Renal cortex interstitium (tissue), 11 donors: ENCODE measurements at regions not wholly inside any gene's neighbourhood (a gene's known extent, or its start where the extent isn't known, plus 50 kb on each side); places are given as distances from the start of the nearest gene placed in this dataset.
"Not testable (repeated sequence)": the region's sequence is repeated elsewhere in the genome, so short reads cannot be mapped to it uniquely, and the experiment has no call there.

Source experiments
- DNase-seq, 11 donors: peaks; one replicate each; pipeline ENCODE4 v3.0.0-alpha.2; 2013; ENCODE audit warnings: low read depth in 9 of 11, low spot score in 4 of 11; ENCODE audit errors: extremely low read depth in 1 of 11

DNA sequence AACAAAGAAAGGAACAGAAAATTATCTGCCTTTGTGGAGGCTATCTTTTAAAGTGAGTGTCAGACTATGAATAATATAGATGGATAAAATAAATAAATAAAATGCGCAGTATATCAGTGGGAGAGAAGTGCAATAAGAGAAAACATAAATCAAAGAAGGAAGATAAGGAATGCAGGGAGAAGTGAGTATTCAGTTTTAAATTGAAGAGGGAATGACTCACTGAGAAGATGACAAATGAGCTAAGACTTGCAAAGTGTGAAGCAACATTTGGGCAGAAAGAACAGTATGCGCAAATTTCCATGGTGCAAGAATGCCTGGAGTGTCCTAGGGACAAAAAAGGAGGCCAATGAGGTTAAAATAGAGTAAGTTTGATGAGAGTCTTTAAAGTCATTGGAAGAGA is 1300.1 kb upstream of the ALCAM start:
- DNase-seq: no peak

DNA sequence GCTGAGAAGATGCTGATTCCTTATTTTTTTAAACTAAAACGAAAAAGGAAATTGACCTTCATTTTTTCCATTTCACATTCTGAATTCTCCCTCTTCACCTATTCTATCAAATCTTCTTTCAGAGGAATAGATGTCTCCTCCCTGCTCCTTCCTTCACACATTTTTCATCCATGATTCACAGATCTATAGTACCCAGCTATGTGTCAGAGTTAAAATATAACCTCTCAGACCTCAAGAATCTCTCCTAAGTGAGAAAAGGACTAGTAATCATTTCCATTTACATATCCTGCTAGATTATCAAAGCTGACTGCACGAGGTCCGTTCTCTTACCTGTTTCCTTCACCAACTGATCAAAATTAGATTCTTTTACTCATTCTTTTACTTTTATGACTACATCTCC is 1297.6 kb upstream of the ALCAM start:
- no peak for DNase-seq

DNA sequence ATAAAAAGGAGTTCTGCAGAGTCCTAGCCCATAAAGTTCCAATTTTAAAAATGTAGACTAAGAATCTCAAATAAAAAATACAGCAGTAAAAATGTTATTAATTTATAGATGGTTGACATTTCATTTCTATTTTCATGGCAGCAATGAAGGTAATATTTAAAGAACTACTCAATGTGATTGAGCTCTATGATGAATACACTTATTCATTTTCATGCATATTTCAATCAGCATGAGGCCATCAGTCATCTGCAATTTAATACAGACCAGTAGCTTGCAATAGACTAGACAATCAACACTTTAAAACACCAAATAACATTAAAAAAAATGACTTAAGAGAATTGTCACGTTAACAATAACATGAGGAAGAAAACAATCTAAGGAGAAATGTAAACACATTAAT is 1295.8 kb upstream of the ALCAM start:
- no peak for DNase-seq

DNA sequence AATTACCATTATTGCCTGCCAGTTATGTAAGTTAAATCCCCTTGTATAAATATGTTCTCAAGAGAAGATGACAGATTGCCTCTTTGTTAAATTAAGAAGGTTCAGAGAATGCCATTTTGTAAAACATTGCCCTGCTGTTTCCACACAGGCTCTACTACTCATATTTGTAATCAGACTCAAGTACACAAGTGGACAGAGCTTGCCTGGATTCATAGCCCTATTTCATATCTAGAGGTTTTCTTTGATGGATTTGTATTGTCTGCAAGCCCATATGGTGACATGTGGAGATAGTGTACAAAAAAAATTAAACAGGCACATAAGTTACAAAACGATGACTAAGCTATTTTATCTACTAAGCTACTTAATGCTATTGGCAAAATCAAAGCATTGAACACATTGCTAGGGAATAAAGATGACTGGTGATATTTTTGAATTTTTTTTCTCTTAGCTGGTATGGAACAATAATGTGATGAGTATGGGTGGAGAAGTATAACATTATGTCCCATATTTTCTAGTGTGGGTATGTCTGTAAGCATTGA is 1286.6 kb upstream of the ALCAM start:
- DNase-seq: no peak

DNA sequence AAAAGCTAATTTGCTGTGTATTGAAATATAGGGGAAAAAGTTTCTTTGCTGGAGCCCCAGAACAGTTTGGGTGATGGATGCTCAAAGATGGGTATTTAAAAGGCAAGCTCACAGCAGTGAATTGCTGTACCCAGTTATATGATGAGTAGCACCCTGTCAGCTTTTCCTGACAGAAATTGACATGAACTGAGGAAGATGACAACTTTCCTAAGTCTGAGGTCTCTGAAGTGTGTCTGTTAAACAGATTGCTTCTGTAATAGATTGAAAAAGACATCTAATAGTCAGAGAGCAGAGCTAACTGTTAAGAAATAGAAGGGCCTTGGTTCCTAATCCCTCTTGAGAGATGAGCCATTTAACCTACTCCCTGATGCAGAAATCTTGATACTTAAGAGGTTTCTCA is 1278.0 kb upstream of the ALCAM start:
- no peak for DNase-seq

DNA sequence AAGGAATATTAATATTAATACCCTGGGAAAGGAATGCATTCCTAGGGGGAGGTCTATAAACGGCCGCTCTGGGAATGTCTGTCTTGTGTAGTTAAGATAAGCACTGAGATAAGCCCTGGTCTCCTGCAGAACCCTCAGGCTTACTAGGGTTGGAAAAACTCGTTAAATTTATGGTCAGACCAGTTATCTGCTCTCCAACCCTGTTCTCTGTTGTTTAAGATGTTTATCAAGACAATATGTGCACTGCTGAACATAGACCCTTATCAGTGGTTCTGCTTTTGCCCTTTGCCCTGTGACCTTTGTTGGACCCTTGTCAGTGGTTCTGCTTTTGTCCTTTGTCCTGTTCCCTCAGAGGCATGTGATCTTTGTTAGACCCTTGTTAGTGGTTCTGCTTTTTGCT is 1276.7 kb upstream of the ALCAM start:
- DNase-seq: not testable (repeated sequence)

DNA sequence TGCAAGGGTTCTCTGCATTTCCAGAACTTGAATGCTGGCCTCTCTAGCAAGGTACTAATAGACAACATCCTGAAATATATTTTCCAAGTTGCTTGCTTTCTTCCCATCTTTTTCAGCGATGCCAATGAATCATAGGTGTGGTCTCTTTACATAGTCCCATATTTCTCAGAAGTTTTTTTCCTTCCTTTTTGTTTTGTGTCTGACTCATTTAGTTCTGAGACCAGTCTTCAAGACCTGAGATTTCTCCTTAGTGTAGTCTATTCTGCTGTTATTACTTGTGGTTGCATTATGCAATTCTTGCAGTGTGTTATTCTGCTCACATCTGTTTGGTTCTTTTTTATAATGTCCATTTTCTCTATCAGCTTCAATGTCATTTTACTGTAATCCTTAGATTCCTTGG is 1265.0 kb upstream of the ALCAM start:
- DNase-seq: no peak

DNA sequence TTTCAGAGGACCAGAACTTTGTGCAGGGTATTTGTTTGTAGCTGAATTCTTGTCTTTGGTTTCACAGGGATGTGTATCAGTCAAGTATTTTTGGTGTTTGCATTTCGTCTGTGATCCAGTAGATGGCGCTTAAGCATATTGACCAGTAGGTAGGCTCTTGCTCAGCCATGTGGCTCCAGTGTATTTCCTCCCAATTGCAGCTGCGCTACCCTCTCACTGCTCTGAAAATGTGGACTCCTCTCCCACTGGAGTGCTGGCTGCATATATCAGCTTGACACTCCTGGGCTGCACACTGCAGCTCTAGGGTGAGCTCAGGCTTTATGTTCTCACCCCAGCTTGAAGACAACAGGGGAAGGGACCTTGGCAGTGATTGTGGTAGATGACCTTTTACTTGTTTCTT is 1264.3 kb upstream of the ALCAM start:
- DNase-seq: peak in 9 of 11 donors; percentile 3 to 33 (median 17)

DNA sequence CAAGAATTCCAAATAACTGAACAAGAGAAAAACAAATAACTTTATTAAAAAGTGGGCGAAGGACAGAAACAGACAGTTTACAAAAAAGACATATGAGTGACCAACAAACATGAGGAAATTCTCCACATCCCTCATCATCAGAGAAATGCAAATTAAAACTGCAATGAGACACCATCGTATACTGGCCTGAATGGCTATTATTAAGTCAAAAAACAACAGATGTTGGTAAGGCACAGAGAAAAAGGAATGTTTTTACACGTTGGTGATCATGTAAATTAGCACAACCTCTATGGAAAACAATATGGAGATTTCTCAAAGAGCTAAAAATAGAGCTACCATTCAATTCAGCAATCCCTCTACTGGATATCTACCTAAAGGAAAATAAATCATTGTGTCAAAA is 1260.4 kb upstream of the ALCAM start:
- DNase-seq: no peak

DNA sequence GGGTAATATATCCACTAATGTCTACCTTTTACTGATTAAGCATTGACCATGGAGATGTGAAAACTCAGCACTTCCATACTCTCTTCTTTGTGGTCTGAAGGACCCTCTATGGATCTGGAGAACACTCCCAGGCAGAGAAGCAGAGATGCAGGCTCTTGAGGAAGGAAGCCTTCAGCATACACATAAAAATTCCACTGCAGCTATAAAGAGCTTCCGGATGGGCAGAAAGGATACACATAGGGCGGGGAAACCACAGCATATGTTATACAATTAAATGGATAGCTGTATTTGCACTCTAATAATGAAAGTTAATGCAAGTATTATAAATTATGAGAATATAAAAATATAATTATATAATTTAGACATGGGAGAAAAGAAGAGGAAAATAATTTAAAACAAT is 1258.2 kb upstream of the ALCAM start:
- no peak for DNase-seq

DNA sequence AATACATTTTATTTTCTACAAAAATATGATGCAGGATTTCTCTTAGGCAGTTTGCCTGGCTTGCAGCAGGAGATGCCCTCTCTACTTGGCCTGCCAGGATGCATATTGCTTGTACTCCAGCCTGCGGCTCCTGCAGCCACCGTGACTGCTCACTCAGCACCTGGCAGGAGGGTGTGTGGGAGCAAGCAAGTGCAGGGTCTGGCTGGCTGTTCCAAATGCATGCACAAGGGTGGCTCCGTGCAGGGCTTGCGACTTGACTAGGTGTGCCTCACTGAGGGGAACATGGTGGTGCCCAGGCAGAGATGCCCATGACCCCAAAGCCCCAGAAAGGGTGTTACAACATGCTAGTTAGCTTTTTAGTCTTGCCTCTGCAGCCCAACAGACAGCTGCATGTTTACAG is 1240.2 kb upstream of the ALCAM start:
- no peak for DNase-seq

DNA sequence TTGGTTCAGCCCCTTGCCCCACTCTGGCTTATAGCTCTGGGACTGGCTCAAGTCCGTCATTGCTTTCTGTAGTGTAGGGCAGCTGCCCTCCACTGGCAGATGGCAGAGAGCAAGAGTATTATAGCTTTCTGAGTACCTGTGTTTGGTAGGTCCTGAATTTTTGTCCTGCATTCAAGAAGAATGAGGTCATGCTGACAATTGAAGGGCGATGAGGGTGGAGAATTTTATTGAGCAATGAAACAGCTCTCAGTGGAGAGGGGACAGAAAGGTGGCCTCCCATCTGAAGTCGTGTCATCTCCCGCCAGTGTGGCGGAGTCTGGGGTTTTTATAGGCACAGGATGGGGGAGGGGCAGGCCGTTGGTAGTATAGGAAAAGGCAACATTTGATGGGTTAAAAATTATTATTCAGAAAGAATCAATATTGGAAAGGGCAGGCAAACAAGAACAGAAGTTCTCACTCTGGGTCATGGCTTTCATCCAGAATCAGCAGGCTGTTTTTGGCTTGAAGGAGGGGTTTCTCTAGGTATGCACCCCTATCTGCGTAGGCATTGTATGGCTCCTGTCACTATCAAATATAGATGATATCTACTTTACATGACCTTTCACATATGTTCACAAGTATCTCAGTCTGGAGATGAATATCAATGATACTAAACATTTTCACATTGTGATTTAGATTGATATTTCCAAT is 1239.7 kb upstream of the ALCAM start:
- no peak for DNase-seq

DNA sequence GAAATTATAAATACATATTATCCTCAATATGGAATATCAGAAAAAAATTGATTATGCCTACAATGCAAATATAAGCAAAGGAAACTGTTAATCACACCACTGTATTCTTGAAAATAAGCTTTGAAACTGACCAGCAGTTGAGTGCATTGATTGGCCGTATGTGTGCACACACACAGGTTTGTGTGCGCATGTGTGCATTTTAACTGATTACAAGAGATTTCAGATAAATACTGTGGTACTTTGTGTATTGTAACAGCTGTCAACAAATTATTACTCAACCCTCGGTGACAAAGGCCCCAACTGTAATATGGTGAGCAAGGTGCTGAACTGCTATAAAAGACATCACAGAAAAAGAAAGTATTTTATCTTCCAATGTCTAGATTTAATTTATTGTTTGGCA is 1238.9 kb upstream of the ALCAM start:
- DNase-seq: no peak

DNA sequence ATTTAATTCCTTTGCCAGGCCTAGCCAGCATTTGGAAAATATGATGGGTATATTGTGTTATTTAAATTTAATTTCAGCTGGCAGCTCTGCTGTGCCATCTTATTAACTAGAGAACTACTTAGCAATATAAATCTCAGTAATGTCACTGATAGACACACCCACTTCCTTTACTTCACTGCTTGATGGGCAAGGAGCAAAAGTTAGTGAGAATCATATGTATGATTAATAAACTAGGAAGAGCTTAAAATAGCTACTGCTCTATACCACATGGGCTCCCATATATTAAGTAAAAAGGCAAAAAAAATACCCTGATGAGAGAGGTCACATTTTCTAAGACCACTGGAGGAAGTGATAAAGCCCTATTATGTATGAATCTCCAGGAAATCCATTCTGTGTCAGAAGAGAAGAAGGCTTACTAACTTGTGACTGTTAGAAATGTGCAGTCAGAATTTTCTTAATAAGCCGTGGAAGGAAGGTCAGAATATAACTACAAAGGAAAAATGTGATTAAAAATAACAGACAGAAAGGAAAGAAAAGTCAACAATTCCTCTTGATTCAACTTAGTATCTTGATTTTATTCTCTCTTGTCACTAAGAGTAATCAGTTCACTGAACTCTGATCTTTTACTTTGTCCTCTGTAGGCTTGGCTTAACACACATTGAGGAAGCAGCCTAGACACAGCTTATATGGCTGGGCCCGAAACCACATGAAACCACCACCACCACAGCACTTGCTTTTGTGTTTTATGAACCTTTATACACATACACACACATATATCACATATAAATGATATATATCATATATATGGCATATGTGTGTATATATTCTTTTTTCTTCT is 1233.9 kb upstream of the ALCAM start:
- peak in 1 of 11 donors; percentile 3 for DNase-seq

DNA sequence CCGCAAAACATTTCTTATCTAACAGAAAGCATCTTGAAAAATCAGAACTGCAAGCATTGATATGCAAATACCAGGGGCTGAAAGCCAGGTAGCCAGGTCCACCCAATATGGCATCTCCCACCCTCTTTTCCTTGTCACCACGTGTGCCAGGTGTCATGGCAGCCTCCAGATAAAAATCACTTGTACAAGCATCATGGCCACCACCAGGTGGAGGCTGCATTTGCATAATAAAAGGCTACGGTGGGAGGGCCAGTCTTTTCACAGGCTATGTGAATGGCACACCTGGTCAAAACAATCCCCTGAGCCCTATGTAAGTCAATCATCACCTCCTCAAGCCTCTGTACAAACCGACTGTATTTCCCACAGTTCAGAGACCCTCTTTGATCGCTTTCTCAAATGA is 1233.1 kb upstream of the ALCAM start:
- DNase-seq: no peak

DNA sequence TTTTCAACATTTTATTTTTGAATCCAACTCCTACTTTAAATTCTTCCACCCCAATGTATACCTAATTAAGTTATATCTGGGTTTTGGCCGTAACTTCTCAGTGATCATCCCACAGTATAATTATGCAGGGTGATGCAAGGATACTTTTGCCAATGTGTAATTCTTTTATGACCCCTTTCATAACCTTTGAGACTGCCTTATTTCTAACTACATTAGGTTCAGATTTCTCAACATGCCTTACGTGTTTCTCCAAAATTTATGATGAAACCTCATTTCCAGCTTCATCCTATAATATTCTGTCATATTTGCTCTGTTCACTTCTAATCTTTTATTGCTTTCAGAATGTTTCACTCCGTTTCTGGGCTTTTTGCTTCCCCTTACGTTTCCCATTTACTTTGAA is 1229.6 kb upstream of the ALCAM start:
- DNase-seq: no peak

DNA sequence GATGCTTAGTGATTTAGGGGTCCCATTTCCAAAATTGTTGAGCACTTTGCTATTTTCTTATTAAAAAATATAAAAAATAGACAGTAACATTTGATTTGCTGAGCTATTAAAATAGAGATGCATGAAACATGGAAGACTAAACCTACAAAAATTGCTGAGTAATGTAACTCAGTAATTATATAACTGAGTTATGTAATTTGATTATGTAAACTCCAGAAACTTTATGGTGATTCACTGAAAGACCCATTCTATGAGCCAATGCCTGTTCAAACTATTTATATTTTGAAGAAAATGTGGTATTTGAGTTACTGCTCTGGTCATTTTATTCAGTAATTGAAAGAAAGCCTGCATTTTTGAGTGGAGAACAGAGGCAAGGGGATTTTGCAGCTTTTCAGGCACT is 1221.5 kb upstream of the ALCAM start:
- no peak for DNase-seq

DNA sequence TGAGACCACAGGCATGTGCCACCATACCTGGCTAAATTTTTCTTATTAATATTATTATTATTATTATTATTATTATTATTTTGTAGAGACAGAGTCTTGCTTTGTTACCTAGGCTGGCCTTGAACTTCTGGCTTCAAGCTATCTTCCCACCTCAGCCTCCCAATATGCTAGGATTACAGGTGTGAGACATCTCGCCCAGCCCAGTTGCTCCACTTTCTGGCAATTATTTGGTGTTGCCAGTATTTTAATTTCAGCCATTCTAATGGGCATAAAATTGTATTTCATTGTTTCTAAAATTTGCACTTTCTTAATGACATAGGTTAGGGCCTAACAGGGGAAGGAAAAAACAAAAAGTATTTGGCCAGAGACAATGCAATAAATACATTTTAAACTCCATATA is 1217.6 kb upstream of the ALCAM start:
- no peak for DNase-seq

DNA sequence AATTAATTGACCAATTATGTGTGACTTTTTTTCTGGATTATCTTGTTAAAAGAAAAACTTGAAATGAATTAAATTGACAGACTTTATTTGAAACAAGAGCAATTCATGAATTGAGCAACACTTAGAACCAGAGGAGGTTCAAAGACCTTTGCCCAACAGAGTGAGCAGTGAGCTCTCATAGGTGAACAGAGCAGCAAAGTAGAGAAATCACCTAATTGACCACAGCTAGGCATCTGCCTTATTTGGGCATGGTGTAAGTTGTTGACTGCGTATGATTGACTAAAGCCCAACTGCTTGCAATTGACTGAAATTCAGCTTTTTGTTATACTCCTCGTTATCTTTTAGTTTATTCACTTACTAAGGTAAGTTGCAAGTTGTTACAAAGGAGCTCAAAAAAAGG is 1216.0 kb upstream of the ALCAM start:
- DNase-seq: no peak

DNA sequence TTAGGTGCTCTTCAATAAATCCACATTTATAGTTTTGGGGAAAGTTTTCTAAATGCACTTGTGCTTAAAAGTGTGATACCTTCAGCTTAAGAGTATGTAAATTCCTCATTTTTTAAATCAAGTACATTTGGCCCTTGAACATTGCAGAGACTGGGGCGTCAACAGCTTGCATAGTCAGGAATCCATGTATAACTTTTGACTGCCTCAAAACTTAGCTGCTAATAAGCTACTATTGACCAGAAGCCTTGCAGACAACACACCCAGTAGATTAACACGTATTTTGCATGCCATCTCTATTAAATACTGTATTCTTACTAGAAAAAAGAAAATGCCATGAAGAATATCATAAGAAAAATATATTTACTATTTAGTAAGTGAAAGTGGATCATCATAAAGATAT is 1211.8 kb upstream of the ALCAM start:
- DNase-seq: no peak

DNA sequence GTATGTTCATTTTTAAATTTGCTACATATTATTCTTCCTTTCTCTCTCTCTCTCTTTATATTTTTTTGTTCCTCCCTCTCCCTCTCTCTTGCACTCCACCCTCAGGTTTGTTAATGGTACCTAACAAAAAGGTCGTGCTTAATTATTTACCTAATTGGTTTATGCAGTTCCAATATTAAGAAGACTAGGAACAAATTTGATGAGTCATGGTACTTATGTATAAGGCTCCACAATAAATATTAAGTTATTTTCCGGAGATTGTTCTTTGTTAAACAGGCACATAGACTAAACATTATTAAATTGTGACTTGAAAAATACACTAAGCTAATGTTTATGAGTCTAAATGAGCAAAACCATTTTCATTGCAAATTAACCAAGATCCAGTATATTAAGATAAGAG is 1200.8 kb upstream of the ALCAM start:
- DNase-seq: no peak
